Suprapubic skin (tissue), 3 donors: ENCODE measurements at regions not wholly inside any gene's neighbourhood (a gene's known extent, or its start where the extent isn't known, plus 50 kb on each side); places are given as distances from the start of the nearest gene placed in this dataset.

Experiments used
- CTCF ChIP-seq, 2 donors: fragments of 200-600 bp in 1 of 2; fragments of 450-650 bp in 1 of 2; sonication (generic) in 1 of 2; IDR thresholded peaks; one replicate each; pipeline ENCODE4 v1.5.1; 2016 to 2019; ENCODE audit warnings: antibody characterized with exemption in 2 of 2, mild to moderate bottlenecking in 1 of 2, moderate library complexity in 1 of 2
- POLR2A ChIP-seq, 2 donors: fragments of 450-650 bp; IDR thresholded peaks; one replicate each; pipeline ENCODE4 v1.6.1; 2017; ENCODE audit warnings: antibody characterized with exemption in 2 of 2, mild to moderate bottlenecking in 2 of 2, moderate library complexity in 2 of 2

- TF ChIP-seq CTCF (IDR thresholded peaks at IDR 0.05) (no peak), POLR2A (IDR thresholded peaks at IDR 0.05) (no peak)
Observed at GRCh38 chr17:77316651-77317050, 175.9 kb downstream of the SEC14L1 start.
